ENCODE measurements at regions not wholly inside any gene's neighbourhood (a gene's known extent, or its start where the extent isn't known, plus 50 kb on each side); places are given as distances from the start of the nearest gene placed in this dataset.

- TF ChIP-seq FOS (IDR thresholded peaks at IDR 0.05; ENCODE audit: borderline replicate concordance, insufficient read depth, low read length), result no peak
- TF ChIP-seq CTCF (IDR thresholded peaks at IDR 0.05; ENCODE audit: extremely low read depth in 1 of 2, insufficient read depth in 1 of 2, low read depth in 1 of 2, low read length in 2 of 2), result no peak
Observed at GRCh38 chr3:188091746-188092145, 62.2 kb upstream of the LPP start.
